Cardiac muscle cell (in vitro differentiated cells and primary cell): ENCODE measurements at regions not wholly inside any gene's neighbourhood (a gene's known extent, or its start where the extent isn't known, plus 50 kb on each side); places are given as distances from the start of the nearest gene placed in this dataset.
"Not testable (repeated sequence)": the region's sequence is repeated elsewhere in the genome, so short reads cannot be mapped to it uniquely, and the experiment has no call there.

Experiments
- DNase-seq, 2 donors: peaks; one replicate each; pipeline versions ENCODE4 v3.0.0 to v3.0.0-alpha.2; 2010 to 2017; ENCODE audit warnings: low read depth in 1 of 2, low spot score in 1 of 2
- H3K27ac ChIP-seq: fragments of 200-600 bp; sonication (generic); 2 replicates; pipeline ENCODE4 v1.5.1; 2016
- H3K27me3 ChIP-seq: fragments of 200-600 bp; sonication (generic); 2 replicates; pipeline ENCODE4 v1.6.0; 2016; ENCODE audit warnings: control low read depth
- H3K36me3 ChIP-seq: fragments of 200-600 bp; sonication (generic); 2 replicates; pipeline ENCODE4 v1.5.1; 2016; ENCODE audit warnings: control low read depth
- H3K4me1 ChIP-seq: fragments of 200-600 bp; sonication (generic); 2 replicates; pipeline ENCODE4 v1.8.1; 2017; ENCODE audit warnings: low read depth, mild to moderate bottlenecking, mixed run types
- H3K4me3 ChIP-seq: fragments of 200-600 bp; sonication (generic); 2 replicates; pipeline ENCODE4 v1.5.1; 2016; ENCODE audit warnings: mild to moderate bottlenecking
- H3K9me3 ChIP-seq: fragments of 200-600 bp; sonication (generic); 2 replicates; pipeline ENCODE4 v1.5.1; 2017; ENCODE audit warnings: low read depth, mild to moderate bottlenecking, control low read depth
- TF ChIP-seq, protein P1 (sequence below): IDR thresholded peaks from 2 replicates; pipeline ENCODE4 v1.5.1; 2012; ENCODE audit warnings: low read depth, mild to moderate bottlenecking, low read length

DNA sequence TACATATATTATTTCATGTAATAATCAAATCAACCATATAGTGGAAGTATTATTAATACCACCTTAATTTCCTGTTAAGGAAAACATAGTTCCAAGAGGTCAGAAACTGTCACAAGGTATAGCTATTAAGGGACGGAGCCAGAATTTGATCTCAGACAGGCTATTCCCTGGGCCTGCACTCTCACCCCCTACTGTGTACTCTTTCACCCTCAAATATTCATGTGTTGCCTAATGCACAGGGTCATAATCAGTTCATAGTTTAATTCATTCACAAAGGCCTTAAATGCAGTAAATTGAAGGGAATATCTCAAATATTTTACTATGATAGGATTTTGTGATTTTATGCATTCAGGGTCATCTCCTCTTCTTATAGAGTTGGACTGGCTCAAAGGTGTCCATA lies 67.2 kb upstream of the IFNGR1 start:
- Histone ChIP-seq H3K4me3 (no peak overlapping the region), H3K9me3 (no peaks in the 10 kb centered on the region), H3K4me1 (no peaks in the 10 kb centered on the region), H3K27me3 (no peaks in the 10 kb centered on the region), H3K36me3 (no peaks in the 10 kb centered on the region), H3K27ac (no peak overlapping the region)
- TF ChIP-seq, protein P1, sequence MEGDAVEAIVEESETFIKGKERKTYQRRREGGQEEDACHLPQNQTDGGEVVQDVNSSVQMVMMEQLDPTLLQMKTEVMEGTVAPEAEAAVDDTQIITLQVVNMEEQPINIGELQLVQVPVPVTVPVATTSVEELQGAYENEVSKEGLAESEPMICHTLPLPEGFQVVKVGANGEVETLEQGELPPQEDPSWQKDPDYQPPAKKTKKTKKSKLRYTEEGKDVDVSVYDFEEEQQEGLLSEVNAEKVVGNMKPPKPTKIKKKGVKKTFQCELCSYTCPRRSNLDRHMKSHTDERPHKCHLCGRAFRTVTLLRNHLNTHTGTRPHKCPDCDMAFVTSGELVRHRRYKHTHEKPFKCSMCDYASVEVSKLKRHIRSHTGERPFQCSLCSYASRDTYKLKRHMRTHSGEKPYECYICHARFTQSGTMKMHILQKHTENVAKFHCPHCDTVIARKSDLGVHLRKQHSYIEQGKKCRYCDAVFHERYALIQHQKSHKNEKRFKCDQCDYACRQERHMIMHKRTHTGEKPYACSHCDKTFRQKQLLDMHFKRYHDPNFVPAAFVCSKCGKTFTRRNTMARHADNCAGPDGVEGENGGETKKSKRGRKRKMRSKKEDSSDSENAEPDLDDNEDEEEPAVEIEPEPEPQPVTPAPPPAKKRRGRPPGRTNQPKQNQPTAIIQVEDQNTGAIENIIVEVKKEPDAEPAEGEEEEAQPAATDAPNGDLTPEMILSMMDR = no peak
- DNase-seq = no peak

DNA sequence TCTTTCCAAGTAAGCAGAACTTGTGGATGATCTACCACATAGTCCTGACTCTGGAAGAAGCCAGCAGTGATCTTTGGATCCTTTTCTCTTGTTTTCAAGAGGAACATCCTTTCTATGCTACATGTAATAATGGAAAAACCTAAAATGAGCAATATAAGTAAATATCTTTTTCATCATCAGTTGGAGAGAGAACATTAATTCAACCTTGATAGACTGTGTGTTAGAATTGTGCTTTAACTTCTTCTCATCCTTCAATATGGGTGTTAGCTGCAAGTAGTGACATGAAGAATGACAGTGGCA lies 65.6 kb upstream of the IFNGR1 start:
- Histone ChIP-seq H3K36me3 (no peaks in the 10 kb centered on the region), H3K9me3 (no peaks in the 10 kb centered on the region), H3K4me3 (no peak overlapping the region), H3K27me3 (no peaks in the 10 kb centered on the region), H3K4me1 (no peaks in the 10 kb centered on the region), H3K27ac (no peak overlapping the region)
- DNase-seq = no peak
- TF ChIP-seq, protein P1 = no peak

DNA sequence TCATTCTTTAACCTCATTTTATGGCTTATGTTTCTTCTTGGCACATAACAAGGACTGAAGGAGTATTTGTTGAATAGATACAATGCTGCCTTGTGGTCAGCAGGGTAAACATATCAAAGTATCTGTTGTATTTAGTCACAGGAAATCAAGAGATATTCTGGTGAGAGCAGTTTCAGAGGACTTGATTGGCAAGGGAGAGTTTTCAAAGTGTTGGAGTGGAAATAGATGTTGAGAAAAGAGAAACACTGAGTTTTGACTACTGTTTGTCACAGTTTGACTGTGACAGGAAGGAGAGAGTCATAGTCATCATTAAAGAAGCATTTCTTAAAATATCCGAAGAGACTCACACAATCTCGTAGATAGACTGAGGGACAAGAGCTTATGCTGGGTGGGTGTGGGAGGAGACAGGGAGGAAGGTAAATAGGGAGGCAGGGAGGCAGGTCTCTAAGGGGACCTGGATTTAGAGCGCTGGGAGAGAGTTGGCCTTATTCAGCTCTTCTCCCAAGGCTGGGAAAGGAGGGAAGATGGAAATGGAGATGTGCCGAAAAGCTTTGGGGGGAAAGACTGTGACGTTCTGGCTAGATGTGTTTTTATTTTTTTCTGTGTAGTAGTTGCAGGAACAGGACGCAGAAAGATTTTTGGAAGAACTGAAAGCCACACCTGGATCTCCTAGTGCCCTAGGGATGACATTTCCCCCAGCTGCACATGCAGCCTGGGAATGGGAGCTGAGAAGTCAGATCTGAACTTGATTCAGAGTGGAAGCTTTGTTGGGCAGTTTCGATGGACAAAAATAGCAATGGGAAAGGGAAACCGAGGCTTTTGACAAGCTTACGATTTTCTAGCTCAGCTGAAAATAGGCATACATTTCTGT lies 65.0 kb upstream of the IFNGR1 start:
- Histone ChIP-seq H3K4me3 (no peak overlapping the region), H3K36me3 (no peaks in the 10 kb centered on the region), H3K4me1 (no peaks in the 10 kb centered on the region), H3K27me3 (no peaks in the 10 kb centered on the region), H3K9me3 (no peaks in the 10 kb centered on the region), H3K27ac (no peak overlapping the region)
- TF ChIP-seq, protein P1 = no peak
- no peak for DNase-seq

DNA sequence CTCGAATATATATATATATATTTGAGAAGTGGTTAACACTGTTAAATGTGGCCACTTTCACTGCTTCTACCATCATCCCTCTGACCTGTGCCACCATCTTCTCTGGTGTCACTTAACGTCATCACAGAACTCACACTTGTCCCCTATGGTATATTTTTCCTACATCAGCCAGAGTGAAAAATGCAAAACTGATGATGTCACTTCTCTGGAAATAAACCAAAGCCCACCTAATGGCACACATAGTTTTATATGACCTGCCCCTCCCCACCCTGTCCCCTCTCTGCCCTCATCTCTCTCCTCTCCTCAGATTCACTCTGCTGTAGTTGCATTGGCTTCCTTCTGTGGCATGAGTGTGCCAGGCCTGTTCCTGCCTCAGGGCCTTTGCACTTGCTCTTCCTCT lies 63.9 kb upstream of the IFNGR1 start:
- DNase-seq = no peak
- Histone ChIP-seq H3K4me1 (no peaks in the 10 kb centered on the region), H3K27me3 (no peaks in the 10 kb centered on the region), H3K27ac (no peak overlapping the region), H3K9me3 (no peaks in the 10 kb centered on the region), H3K4me3 (no peak overlapping the region), H3K36me3 (no peaks in the 10 kb centered on the region)
- TF ChIP-seq, protein P1 = no peak

DNA sequence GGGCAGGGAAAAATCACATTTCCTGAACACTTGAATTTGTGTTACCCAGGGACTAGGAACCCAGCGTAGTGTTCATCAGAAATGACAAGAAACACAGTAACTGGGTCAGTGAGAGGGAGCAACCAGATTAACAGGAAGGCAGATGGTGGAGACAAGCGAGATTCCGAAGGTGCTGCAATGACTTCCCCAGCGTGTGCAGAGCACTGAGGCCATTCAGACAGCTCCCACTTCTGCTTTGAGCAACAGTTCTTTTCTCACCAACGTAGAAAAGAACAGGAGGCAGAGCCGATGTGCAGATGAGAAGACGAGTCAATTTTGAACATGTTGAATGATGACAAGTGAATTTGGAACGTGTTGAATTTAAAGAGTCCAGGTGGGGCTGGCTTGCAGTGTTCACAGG lies 63.1 kb upstream of the IFNGR1 start:
- Histone ChIP-seq H3K27ac (no peak overlapping the region), H3K9me3 (no peaks in the 10 kb centered on the region), H3K36me3 (no peaks in the 10 kb centered on the region), H3K27me3 (no peaks in the 10 kb centered on the region), H3K4me1 (no peaks in the 10 kb centered on the region), H3K4me3 (no peak overlapping the region)
- DNase-seq = no peak
- TF ChIP-seq, protein P1 = no peak

DNA sequence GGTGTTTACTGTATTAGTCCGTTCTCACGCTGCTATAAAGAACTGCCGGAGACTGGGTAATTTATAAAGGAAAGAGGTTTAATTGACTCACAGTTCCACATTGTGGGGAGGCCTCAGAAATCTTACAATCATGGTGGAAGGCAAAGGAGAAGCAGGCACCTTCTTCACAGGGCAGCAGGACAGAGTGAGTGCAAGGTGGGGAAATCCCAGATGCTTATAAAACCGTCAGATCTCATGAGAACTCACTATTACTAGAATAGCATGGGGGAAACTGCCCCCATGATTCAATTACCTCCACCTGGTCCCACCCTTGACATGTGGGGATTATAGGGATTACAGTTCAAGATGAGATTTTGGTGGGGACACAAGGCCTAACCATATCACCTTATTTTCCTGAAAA lies 60.1 kb upstream of the IFNGR1 start:
- H3K27ac ChIP-seq, H3K36me3 ChIP-seq, H3K9me3 ChIP-seq, DNase-seq, H3K4me3 ChIP-seq, H3K4me1 ChIP-seq, H3K27me3 ChIP-seq: not testable (repeated sequence)
